Activated naive CD4-positive, alpha-beta T cell treated with anti-CD3 and anti-CD28 coated beads, Interleukin-2, amount 50 U/mL, for 72 hours (primary cell): ENCODE measurements at regions not wholly inside any gene's neighbourhood (a gene's known extent, or its start where the extent isn't known, plus 50 kb on each side); places are given as distances from the start of the nearest gene placed in this dataset.
"Not testable (repeated sequence)": the region's sequence is repeated elsewhere in the genome, so short reads cannot be mapped to it uniquely, and the experiment has no call there.

ENCODE experiments used
- ATAC-seq, 2 donors: fragments of 150-1000 bp; cut with Tn5 transposase; 2 replicates each; pipeline ENCODE4 v1.10.0; 2021; ENCODE audit warnings: mild to moderate bottlenecking in 2 of 2, moderate library complexity in 2 of 2
- DNase-seq, 2 donors: peaks; one replicate each; pipeline ENCODE4 v3.0.0; 2021 to 2022; ENCODE audit warnings: low spot score in 2 of 2
- H3K27ac Mint-ChIP-seq, 2 donors: one replicate each; pipeline ENCODE4 v1.8.0; 2022; ENCODE audit warnings: mild to moderate bottlenecking in 2 of 2, mixed read lengths in 2 of 2
- H3K36me3 Mint-ChIP-seq, 2 donors: one replicate each; pipeline ENCODE4 v1.8.0; 2022; ENCODE audit warnings: mixed read lengths in 2 of 2
- H3K9me3 Mint-ChIP-seq, 2 donors: one replicate each; pipeline ENCODE4 v1.8.0; 2022; ENCODE audit warnings: mixed read lengths in 2 of 2

GRCh38 chr7:20918156-20918555, 131.5 kb upstream of the SP8 start:
- H3K9me3 Mint-ChIP-seq, result peaks cover 4 to 6% of the 10 kb centered on the region in 2 donors
- H3K36me3 Mint-ChIP-seq, result peaks cover 0 to 4% of the 10 kb centered on the region in 2 donors
- no peak overlapping the region for H3K27ac Mint-ChIP-seq
- DNase-seq (no peak), ATAC-seq (no peak)

- peaks cover 0 to 11% of the 10 kb centered on the region in 2 donors for H3K36me3 Mint-ChIP-seq
- not testable (repeated sequence) for H3K27ac Mint-ChIP-seq, DNase-seq, ATAC-seq
- H3K9me3 Mint-ChIP-seq, result peaks cover 17 to 23% of the 10 kb centered on the region in 2 donors
Measured at GRCh38 chr7:20927178-20927577, 140.5 kb upstream of the SP8 start.

GRCh38 chr7:20927976-20928375, 141.3 kb upstream of the SP8 start:
- no peak for ATAC-seq
- peaks cover 14 to 19% of the 10 kb centered on the region in 2 donors for H3K9me3 Mint-ChIP-seq
- no peak for DNase-seq
- H3K36me3 Mint-ChIP-seq, result peaks cover 0 to 7% of the 10 kb centered on the region in 2 donors
- H3K27ac Mint-ChIP-seq, result no peak overlapping the region

- ATAC-seq, result no peak
- Mint-ChIP-seq H3K9me3 (peaks cover 9 to 19% of the 10 kb centered on the region in 2 donors), H3K36me3 (peaks cover 0 to 5% of the 10 kb centered on the region in 2 donors), H3K27ac (no peak overlapping the region)
- no peak for DNase-seq
Measured at GRCh38 chr7:20929199-20929598, 142.5 kb upstream of the SP8 start.

- DNase-seq (no peak), ATAC-seq (no peak)
- no peak overlapping the region for H3K27ac Mint-ChIP-seq
- peaks cover 5 to 6% of the 10 kb centered on the region in 2 donors for H3K9me3 Mint-ChIP-seq
- H3K36me3 Mint-ChIP-seq, result no peaks in the 10 kb centered on the region
Measured at GRCh38 chr7:20931739-20932138, 145.1 kb upstream of the SP8 start.

DNA sequence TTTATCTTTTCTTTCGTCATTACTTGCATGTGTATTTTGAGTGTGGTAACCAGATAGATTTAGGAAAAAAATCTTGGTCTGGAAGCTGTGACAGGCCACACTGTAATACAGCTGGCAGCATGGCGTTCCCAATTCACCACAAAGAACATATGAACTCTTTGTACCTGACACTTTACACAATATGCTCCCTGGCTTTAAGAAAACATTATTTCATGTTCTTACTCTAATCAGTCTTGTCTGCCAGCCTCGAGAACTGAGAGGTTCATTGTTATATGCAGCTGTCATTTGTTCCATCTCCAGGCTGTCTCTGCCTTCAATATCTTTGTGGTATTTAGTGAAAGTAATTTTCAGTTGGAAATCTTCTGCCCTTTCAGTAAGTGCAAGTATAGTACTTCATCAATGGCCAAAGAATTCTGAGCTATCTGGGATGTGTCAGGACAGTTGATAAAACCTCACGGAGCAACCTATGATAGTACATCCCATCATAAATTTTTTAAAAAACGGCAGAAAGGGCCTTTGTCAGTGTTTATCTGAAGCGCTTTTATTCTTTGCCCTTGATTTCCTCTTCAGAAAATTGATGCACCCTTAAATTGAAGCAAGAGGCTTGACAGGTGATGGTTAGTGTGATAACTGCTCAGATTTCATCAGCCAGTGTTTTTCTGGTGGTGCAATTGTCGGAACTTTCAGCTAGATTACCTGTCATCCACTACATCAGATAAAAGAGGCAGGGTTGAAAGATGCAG, 146.3 kb upstream of the SP8 start:
- no peaks in the 10 kb centered on the region for H3K36me3 Mint-ChIP-seq
- H3K27ac Mint-ChIP-seq, result no peak overlapping the region
- ATAC-seq (no peak), DNase-seq (no peak)
- no peaks in the 10 kb centered on the region for H3K9me3 Mint-ChIP-seq

DNA sequence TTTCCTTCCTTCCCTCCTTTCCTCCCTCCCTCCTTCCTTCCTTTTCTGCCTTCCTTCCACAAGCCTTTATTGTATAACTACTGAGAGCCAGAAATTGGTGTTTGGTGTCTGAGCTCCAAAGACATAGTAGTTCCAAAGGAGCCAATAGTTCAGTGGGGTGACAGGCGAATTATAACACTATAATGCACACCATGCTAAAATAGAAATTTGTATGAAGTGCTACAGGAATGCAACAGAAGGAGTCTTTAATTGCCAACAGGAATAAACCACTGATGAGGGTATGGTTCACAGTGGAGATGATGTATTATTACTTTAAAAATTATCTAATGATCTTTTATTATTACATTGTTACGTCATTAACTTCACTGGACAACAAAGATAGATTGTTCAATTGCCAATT, 158.8 kb upstream of the SP8 start:
- no peak for DNase-seq
- Mint-ChIP-seq H3K27ac (no peak overlapping the region), H3K36me3 (no peaks in the 10 kb centered on the region), H3K9me3 (peaks cover 0 to 9% of the 10 kb centered on the region in 2 donors)
- no peak for ATAC-seq

DNA sequence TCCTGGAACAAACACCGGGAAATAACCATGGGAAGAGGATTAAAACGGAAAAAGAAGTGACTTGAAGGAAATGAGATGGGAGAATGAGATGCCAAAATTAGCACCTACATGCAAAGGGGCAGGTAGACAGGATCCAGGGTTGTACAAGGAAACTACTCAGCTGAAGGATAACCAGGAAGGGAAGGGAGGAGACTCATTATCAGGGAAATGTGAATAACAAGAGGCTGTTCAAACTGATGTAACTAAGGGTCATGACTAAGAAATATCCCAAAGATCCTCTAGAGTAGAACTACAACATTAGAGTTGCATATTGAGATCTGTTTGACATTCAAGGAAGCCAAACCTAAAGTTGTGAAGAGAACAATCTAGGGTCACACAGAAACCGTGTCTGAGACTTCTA, 166.2 kb upstream of the SP8 start:
- no peaks in the 10 kb centered on the region for H3K9me3 Mint-ChIP-seq
- no peak for DNase-seq
- no peaks in the 10 kb centered on the region for H3K36me3 Mint-ChIP-seq
- ATAC-seq, result no peak
- H3K27ac Mint-ChIP-seq, result no peak overlapping the region

- Mint-ChIP-seq H3K27ac (no peak overlapping the region), H3K36me3 (no peaks in the 10 kb centered on the region), H3K9me3 (no peaks in the 10 kb centered on the region)
- DNase-seq, result no peak
- no peak for ATAC-seq
Measured at GRCh38 chr7:20954711-20955619, 168.3 kb upstream of the SP8 start.

GRCh38 chr7:20958572-20958971, 171.9 kb upstream of the SP8 start:
- DNase-seq (no peak), ATAC-seq (no peak)
- Mint-ChIP-seq H3K27ac (no peak overlapping the region), H3K9me3 (no peaks in the 10 kb centered on the region), H3K36me3 (no peaks in the 10 kb centered on the region)

GRCh38 chr7:20959281-20959680, 172.6 kb upstream of the SP8 start:
- Mint-ChIP-seq H3K27ac (no peak overlapping the region), H3K9me3 (no peaks in the 10 kb centered on the region), H3K36me3 (no peaks in the 10 kb centered on the region)
- ATAC-seq (no peak), DNase-seq (no peak)

DNA sequence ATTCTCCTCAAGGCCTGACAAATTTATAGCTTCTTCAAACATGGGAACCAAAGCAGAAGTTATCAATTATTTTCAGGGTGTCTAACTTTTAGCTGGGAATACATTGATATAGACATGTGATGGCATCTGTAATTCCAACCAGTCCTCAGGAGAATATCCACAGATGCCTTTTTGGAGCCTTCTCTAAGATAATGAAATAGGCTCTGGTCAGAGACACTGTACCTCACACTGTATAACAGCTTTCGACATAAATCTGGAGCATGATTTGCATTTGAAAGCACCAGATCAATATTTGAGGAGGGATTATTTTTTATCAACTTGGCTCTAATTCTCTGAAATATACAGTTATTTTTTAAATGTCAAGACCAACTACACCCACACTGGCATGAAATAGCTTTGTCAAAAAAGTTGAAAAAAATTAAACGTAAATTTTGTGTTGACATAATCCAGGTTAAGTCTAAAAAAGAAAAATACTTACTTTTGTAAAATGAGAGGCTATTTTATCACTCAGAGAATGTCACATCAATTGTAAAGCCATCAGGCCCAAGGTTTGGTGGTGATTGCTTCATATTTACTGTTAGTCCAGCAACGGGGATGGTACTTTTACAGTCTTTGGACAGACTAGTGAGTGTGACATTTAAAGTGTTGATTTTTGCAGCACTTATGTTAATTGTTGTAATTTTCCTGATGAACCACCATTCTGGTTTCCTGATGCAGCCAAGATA, 177.0 kb upstream of the SP8 start:
- no peaks in the 10 kb centered on the region for H3K9me3 Mint-ChIP-seq
- H3K36me3 Mint-ChIP-seq, result no peaks in the 10 kb centered on the region
- DNase-seq, result no peak
- no peak for ATAC-seq
- no peak overlapping the region for H3K27ac Mint-ChIP-seq

DNA sequence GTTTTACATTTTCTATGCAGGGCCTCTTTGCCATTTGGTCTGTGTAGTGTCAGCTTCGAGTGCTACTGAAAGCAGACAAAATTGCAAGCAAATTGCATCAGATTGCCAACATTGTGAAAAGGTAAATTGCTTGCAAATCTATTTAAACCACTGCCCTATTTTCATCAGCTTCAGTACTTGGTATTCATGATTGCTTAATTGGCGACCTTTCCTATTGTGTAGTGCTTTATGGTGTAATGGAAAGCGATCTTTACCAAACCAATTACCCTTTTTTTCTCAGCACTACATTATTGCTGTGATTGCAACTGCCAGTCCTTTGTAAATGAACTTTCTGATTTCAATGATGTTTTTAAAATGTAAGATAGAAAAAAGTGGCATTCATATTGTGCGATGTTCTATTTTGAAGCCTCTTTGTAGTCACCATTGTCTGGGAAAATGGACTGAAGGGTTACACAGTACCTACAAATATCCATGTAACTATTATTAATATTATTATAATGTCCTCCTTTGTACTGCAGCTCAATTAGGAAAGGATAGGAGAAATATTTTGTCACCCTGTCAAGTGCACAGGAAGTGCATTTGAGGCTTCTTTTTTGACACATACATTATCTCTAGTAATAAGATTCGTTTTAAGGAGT, 177.7 kb upstream of the SP8 start:
- Mint-ChIP-seq H3K27ac (no peak overlapping the region), H3K9me3 (no peaks in the 10 kb centered on the region), H3K36me3 (no peaks in the 10 kb centered on the region)
- no peak for ATAC-seq
- DNase-seq, result no peak

GRCh38 chr7:20971219-20971618, 184.5 kb upstream of the SP8 start:
- no peaks in the 10 kb centered on the region for H3K36me3 Mint-ChIP-seq
- DNase-seq (no peak), ATAC-seq (no peak)
- H3K9me3 Mint-ChIP-seq, result no peaks in the 10 kb centered on the region
- H3K27ac Mint-ChIP-seq, result no peak overlapping the region

- ATAC-seq (no peak), DNase-seq (no peak)
- Mint-ChIP-seq H3K27ac (no peak overlapping the region), H3K9me3 (no peaks in the 10 kb centered on the region), H3K36me3 (no peaks in the 10 kb centered on the region)
Measured at GRCh38 chr7:20980232-20980631, 193.5 kb upstream of the SP8 start.

DNA sequence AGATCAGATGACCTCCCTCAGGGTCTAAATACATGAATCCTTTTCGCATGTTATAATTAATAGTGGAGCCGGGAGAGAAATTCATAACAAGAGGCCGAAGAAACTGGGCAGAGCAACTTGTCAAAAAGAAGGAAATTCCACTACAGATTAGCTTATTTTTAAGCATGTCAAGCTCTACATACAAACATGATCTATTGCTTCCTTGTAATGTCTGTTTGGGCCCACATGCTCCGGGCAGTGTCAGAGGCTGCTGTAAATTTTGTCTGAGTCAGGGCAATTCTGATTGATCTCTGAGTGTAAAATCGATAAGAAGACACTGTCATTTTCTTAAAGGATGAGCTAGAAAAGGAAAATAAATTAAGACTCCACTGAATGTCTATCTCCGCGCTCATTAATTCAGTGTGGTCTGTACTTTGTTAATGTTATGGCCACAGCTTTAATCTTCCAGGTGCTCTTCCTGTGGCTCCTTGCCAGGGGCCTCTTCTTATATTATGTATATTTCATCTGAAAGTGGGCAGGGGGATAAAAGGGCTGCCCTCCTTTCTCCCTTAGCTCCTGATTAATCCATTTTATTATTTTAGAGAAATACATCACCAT, 194.1 kb upstream of the SP8 start:
- no peak overlapping the region for H3K27ac Mint-ChIP-seq
- no peaks in the 10 kb centered on the region for H3K9me3 Mint-ChIP-seq
- no peak for ATAC-seq
- no peak for DNase-seq
- H3K36me3 Mint-ChIP-seq, result no peaks in the 10 kb centered on the region
